ENCODE measurements at regions not wholly inside any gene's neighbourhood (a gene's known extent, or its start where the extent isn't known, plus 50 kb on each side); places are given as distances from the start of the nearest gene placed in this dataset.

DNA sequence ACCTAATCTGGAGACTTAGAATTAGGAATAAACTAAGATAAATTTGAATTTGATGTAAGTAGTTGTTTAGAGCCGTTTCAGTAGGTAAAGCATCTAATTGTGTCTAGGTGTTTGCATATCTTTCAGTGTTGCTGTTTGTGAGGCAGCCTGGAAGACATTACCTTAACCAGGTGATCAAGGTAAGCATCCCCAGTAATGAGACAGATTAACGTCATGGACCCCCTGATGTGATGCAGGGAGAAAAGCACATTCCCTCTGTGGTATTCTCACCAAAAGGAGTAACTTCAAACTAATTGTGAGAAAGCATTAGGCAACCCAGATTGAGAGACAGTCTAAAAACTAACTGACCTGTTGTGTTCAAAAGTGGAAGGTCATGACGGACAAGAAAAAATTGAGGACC lies 251.6 kb downstream of the NUAK1 start:
- TF ChIP-seq POLR2A (IDR thresholded peaks at IDR 0.05) (no peak), CTCF (IDR thresholded peaks at IDR 0.05) (no peak), POLR2AphosphoS5 (IDR thresholded peaks at IDR 0.05) (no peak)
